Smooth muscle cell (in vitro differentiated cells): ENCODE measurements at regions not wholly inside any gene's neighbourhood (a gene's known extent, or its start where the extent isn't known, plus 50 kb on each side); places are given as distances from the start of the nearest gene placed in this dataset.

Source experiments
- DNase-seq: peaks from one replicate; lab custom pipeline; 2025; ENCODE audit not compliant: unreplicated experiment; lab: John Stamatoyannopoulos, UW
- H2AFZ ChIP-seq: fragments of 200-600 bp; sonication (generic); 2 replicates; pipeline ENCODE4 v1.6.0; 2016; ENCODE audit warnings: antibody characterized with exemption, low read depth, mild to moderate bottlenecking
- H3F3A ChIP-seq: fragments of 200-600 bp; sonication (generic); 2 replicates; pipeline ENCODE4 v1.6.0; 2017; ENCODE audit warnings: antibody characterized with exemption, low read depth
- H3K27ac ChIP-seq: fragments of 200-600 bp; sonication (generic); 2 replicates; pipeline ENCODE4 v1.5.1; 2016; ENCODE audit warnings: low read depth, mild to moderate bottlenecking
- H3K27me3 ChIP-seq: fragments of 200-600 bp; sonication (generic); 2 replicates; pipeline ENCODE4 v1.6.1; 2016; ENCODE audit warnings: low read depth, mild to moderate bottlenecking
- H3K36me3 ChIP-seq: fragments of 200-600 bp; sonication (generic); 2 replicates; pipeline ENCODE4 v1.5.1; 2016; ENCODE audit warnings: low read depth
- H3K4me1 ChIP-seq: fragments of 200-600 bp; sonication (generic); 2 replicates; pipeline ENCODE4 v1.5.1; 2016; ENCODE audit warnings: low read depth
- H3K4me2 ChIP-seq: fragments of 200-600 bp; sonication (generic); 2 replicates; pipeline ENCODE4 v1.6.0; 2016; ENCODE audit warnings: mild to moderate bottlenecking
- H3K4me3 ChIP-seq: fragments of 200-600 bp; sonication (generic); 2 replicates; pipeline ENCODE4 v1.5.1; 2016; ENCODE audit warnings: mild to moderate bottlenecking
- H3K79me2 ChIP-seq: fragments of 200-600 bp; sonication (generic); 2 replicates; pipeline ENCODE4 v1.6.0; 2016; ENCODE audit warnings: low read depth, mild to moderate bottlenecking
- H3K9ac ChIP-seq: fragments of 200-600 bp; sonication (generic); 2 replicates; pipeline ENCODE4 v1.6.0; 2016; ENCODE audit warnings: low read depth
- H3K9me3 ChIP-seq: fragments of 200-600 bp; sonication (generic); replicated peaks from 2 replicates; pipeline ENCODE4 v1.5.1; 2016; ENCODE audit warnings: low read depth
- H4K20me1 ChIP-seq: fragments of 200-600 bp; sonication (generic); 2 replicates; pipeline ENCODE4 v1.6.0; 2016; ENCODE audit warnings: low read depth
- CTCF ChIP-seq: fragments of 200-600 bp; sonication (generic); IDR thresholded peaks from 2 replicates; pipeline ENCODE4 v1.5.1; 2017; ENCODE audit warnings: borderline replicate concordance, mild to moderate bottlenecking, antibody characterized with exemption; ENCODE audit not compliant: insufficient read depth, poor library complexity, severe bottlenecking
- WGBS: methylation state at CpG from one replicate; pipeline ENCODE4 v1.1.7; 2016; ENCODE audit warnings: low lambda C conversion rate; 5-methylcytosine and 5-hydroxymethylcytosine counted together

GRCh38 chr2:236728916-236729670 lies 159.5 kb downstream of the ACKR3 start:
- Histone ChIP-seq H3F3A (no peaks in the 10 kb centered on the region), H3K4me2 (no peak overlapping the region), H2AFZ (no peak overlapping the region), H3K9me3 (no peaks in the 10 kb centered on the region), H3K27me3 (no peaks in the 10 kb centered on the region), H3K9ac (no peak overlapping the region), H3K4me3 (no peak overlapping the region), H3K79me2 (no peaks in the 10 kb centered on the region), H3K4me1 (no peaks in the 10 kb centered on the region), H4K20me1 (no peaks in the 10 kb centered on the region), H3K36me3 (no peaks in the 10 kb centered on the region), H3K27ac (no peak overlapping the region)
- no peak for DNase-seq
- WGBS, result 92% methylated on average over 13 of the region's 13 CpGs
- no peak for TF ChIP-seq CTCF

GRCh38 chr2:236730393-236730792 lies 160.8 kb downstream of the ACKR3 start:
- H3K9me3 ChIP-seq, result no peaks in the 10 kb centered on the region
- H3K79me2 ChIP-seq, result no peaks in the 10 kb centered on the region
- H3K27me3 ChIP-seq, result no peaks in the 10 kb centered on the region
- H3K9ac ChIP-seq, result no peak overlapping the region
- H3K36me3 ChIP-seq, result no peaks in the 10 kb centered on the region
- no peaks in the 10 kb centered on the region for H3F3A ChIP-seq
- no peak overlapping the region for H3K4me2 ChIP-seq
- DNase-seq, result no peak
- no peak overlapping the region for H2AFZ ChIP-seq
- WGBS, result 84% methylated on average over 10 of the region's 10 CpGs
- H3K4me1 ChIP-seq, result no peaks in the 10 kb centered on the region
- H3K27ac ChIP-seq, result no peak overlapping the region
- no peaks in the 10 kb centered on the region for H4K20me1 ChIP-seq
- H3K4me3 ChIP-seq, result no peak overlapping the region
- TF ChIP-seq CTCF, result no peak

- Histone ChIP-seq H3K4me1 (no peaks in the 10 kb centered on the region), H4K20me1 (no peaks in the 10 kb centered on the region), H3K9me3 (no peaks in the 10 kb centered on the region), H3K36me3 (no peaks in the 10 kb centered on the region), H3K4me2 (no peak overlapping the region), H3K27me3 (no peaks in the 10 kb centered on the region), H3F3A (no peaks in the 10 kb centered on the region), H3K27ac (peak overlapping the region; percentile 61), H2AFZ (no peak overlapping the region), H3K9ac (no peak overlapping the region), H3K4me3 (no peak overlapping the region), H3K79me2 (no peaks in the 10 kb centered on the region)
- 66% methylated on average over 12 of the region's 12 CpGs for WGBS
- no peak for DNase-seq
- TF ChIP-seq CTCF, result no peak
Measured at GRCh38 chr2:236731767-236732580, 162.3 kb downstream of the ACKR3 start.

- Histone ChIP-seq H4K20me1 (no peaks in the 10 kb centered on the region), H3K27ac (no peak overlapping the region), H3K9ac (no peak overlapping the region), H3K79me2 (no peaks in the 10 kb centered on the region), H3K4me3 (no peak overlapping the region), H3K27me3 (no peaks in the 10 kb centered on the region), H3F3A (no peaks in the 10 kb centered on the region), H3K36me3 (no peaks in the 10 kb centered on the region), H2AFZ (no peak overlapping the region), H3K9me3 (no peaks in the 10 kb centered on the region), H3K4me1 (no peaks in the 10 kb centered on the region), H3K4me2 (no peak overlapping the region)
- 94% methylated on average over 3 of the region's 3 CpGs for WGBS
- no peak for DNase-seq
- no peak for TF ChIP-seq CTCF
Measured at GRCh38 chr2:236733156-236733555, 163.5 kb downstream of the ACKR3 start.
